ENCODE measurements at regions not wholly inside any gene's neighbourhood (a gene's known extent, or its start where the extent isn't known, plus 50 kb on each side); places are given as distances from the start of the nearest gene placed in this dataset.

- DNase-seq = no peak
Observed at GRCh38 chr4:26020881-26021280, 106.9 kb downstream of the SMIM20 start.

GRCh38 chr4:26021417-26022345 is 107.7 kb downstream of the SMIM20 start:
- no peak for DNase-seq

DNA sequence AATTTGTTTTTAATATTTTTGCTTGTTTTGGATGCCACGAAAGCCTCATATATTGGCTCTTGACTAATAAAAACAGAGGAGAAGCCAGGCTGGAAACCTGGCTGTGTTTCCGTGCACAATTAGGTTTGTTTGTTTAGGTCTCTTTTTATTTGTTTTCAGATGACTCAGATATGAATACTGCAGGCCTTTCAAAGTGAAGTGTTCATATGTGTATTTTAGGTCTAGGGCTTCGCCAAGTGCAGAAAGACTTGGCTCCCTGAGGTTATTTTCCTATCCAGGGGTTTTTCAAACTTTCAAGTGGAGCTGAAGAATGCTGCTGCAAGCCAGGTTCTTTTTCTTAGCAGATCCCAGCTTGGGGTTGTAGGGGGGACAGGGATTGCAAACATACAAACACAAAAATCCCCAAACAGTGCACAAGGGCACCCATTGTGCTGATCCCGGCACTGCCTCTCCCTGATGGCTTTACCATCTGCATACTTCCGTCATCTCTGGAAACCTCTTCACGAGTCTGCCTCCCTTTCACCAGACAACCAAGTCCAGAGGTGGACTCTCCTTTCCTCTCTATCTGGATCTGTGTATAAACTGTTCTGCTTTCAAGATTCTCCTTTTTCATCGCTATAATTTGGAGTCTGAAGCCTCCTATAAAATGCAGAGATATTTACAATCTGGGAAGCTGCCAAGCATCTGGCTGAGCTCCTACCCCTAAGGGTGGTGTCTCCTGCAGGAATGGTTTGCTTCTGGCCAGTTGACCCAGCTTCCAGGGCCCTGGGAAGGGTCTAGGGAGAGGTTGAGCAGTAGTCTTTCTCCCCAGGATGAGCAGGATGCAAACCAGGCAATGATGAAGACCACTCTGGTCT is 108.6 kb downstream of the SMIM20 start:
- peak; percentile 86 for DNase-seq

DNA sequence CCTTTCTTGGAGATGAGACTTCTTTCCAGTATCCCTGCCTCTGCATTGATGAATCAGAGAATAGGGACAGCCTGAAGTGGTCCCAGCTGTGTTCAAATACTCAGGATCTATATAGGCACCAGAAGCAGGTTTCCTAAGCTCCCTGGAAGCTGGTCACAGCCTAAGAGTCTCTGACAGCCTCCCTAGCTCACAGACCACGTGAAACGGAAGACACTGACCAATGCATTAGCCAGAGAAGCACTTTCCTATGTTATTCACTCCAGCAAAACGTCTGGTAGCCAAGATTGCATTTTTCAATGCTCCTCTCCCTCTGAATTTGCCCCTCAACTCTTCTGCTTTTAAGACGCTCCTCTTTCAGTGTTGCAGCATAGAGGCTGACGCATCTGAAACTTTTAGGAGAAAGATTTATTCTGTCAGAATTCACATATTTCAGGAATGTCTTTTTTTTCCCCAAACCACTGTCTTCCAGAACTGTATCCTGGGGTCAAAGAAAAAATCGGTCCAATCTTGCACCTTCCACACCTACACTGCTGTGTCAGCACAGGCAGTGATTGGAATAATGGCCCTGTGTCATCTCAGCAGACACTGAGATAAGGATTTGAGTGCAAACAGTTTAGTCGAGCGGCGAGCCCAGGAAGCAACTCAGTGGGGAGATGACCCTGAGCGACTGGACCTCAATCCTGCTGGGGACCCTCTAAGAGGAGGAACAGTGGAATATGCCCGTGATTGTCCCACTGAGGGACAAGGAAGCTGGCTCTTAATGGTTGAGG is 109.4 kb downstream of the SMIM20 start:
- no peak for DNase-seq

DNA sequence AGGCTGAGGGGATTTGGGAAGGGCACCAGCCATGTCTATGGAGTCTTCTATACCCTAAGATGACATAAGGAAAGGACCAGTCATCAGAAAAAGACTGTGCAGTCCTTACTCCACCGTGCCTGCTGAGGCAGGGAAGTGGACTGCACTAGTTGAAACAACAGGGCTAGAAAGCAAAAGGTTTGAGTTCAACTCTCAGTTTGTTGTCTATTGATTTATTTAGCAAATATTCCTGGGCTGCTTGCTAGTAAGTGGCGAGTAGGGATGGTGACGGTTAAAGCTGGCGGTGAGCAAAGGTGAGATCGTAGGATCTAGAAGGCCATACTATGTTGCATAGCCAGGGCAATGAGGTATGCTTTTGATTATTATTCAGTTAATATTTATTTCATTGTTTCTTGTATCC is 110.1 kb downstream of the SMIM20 start:
- no peak for DNase-seq

DNA sequence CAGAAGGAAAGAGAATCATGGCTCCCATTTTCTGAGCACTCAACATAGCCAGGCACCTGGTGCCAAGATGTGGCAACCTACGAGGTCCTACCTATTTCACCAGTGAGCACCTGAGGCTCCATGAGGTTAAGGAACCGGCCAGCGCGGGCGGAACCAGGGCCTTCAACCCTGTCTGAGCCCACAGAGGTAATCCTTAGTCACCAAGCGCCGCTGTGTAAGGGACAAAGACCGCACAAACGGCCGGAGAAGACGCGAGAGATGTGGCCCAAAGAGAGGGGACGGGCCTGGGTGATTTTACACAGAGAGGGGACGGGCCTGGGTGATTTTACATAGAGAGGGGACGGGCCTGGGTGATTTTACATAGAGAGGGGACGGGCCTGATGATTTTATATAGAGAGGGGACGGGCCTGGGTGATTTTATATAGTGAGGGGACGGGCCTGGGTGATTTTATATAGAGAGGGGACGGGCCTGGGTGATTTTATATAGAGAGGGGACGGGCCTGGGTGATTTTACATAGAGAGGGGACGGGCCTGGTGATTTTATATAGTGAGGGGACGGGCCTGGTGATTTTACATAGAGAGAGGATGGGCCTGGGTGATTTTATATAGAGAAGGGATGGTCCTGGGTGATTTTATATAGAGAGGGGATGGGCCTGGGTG is 114.2 kb downstream of the SMIM20 start:
- DNase-seq = no peak

GRCh38 chr4:26028793-26029567 is 115.0 kb downstream of the SMIM20 start:
- peak; percentile 87 for DNase-seq

GRCh38 chr4:26029568-26030131 is 115.6 kb downstream of the SMIM20 start:
- DNase-seq = no peak

DNA sequence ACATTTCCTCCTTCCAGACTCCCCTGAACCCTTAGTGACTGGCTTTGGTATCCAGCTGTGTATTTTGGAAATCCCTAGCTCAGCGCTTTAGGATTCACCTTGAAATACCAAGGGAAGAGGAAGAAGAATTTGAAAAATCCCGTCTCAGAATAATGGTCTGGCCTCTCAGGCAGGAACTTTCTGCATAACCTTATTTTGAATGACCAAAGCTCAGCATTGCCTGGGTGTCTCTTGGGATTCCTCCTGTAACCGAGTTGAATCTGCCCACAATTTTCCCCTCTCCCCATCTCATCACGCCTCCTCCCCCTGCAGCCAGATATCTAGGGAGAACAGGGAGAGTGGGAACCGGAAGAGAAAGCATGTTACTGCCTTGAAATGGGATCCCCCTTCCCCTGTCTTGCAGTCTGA is 116.2 kb downstream of the SMIM20 start:
- no peak for DNase-seq

- no peak for DNase-seq
Observed at GRCh38 chr4:26030780-26031179, 116.8 kb downstream of the SMIM20 start.

- DNase-seq = no peak
Observed at GRCh38 chr4:26031704-26032103, 117.7 kb downstream of the SMIM20 start.

- DNase-seq = peak; percentile 24
Observed at GRCh38 chr4:26032142-26032541, 118.1 kb downstream of the SMIM20 start.

GRCh38 chr4:26032630-26033317 is 118.8 kb downstream of the SMIM20 start:
- peak; percentile 85 for DNase-seq

DNA sequence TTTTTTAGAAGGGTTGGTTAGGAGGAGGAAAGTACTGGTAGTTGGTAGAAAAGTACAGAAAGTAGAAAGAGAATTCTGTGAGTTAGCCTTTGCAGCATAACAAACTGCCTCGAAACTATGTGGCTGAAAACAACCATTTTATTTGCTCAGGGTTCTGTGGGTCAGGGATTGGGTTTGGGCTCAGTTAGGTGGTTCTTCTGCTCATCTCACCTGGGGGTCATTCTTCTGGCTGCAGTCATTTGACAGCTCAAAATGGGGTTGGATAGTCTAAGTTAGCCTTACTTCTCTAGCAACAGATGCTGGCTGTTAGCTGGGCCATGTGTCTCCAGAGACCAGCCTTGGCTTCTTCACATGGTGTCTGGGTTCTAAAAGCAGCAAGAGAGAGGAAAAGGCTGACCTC is 119.4 kb downstream of the SMIM20 start:
- no peak for DNase-seq

- no peak for DNase-seq
Observed at GRCh38 chr4:26034849-26035248, 120.8 kb downstream of the SMIM20 start.

GRCh38 chr4:26035921-26036320 is 121.9 kb downstream of the SMIM20 start:
- DNase-seq = peak; percentile 80

DNA sequence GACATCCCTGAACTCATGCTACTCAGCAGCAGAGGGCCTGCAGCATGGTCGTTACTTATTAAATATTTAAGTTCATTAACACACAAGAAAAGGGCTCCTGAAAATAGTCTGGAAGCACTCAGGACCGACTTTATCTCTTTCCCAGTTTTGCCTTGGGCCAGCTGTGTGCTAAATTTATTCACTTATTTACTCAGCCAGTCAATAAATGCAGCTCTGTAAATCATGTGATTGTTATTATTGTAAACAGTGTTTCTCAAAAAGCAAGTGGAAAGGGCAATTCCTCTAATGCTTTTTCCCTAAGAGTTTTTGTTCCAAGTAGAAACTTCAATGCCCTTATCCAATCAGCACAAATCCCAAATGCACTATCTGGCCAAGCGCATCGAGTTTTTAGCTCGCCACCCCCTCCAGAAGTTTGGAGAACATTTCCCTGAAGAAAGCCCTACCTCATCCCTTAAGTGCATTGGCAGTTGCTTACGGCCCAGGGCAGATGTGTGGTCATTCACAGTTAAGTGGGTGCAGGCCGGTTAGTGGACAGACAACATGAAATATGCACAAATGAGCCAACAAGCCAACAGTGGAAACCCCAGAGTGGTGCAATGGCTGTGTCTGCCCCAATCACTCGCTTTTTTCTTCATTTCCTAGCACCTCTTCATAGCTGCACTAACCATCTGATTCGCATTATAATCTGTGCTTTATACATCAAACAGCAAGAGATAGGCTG is 125.8 kb downstream of the SMIM20 start:
- DNase-seq = no peak

DNA sequence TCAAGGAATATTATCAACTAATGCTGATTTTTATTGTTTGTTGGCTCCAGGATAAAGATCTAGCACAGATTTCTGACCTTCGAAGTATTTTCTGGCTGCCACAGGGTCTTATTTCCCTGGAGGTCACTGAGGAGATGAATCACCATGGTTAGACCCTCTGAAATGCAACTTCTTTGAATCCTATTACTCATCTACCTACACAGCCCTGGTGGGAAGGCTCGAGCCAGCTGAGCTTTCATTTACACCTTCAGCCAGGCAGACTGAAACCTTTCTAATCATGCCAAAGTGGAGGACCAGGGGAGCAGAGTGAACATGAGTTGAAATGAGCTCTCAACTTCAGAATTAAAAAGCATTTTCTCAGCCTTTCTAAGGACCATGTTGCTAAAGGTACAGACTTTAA is 130.5 kb downstream of the SMIM20 start:
- DNase-seq = no peak

- no peak for DNase-seq
Observed at GRCh38 chr4:26044983-26045382, 131.0 kb downstream of the SMIM20 start.

DNA sequence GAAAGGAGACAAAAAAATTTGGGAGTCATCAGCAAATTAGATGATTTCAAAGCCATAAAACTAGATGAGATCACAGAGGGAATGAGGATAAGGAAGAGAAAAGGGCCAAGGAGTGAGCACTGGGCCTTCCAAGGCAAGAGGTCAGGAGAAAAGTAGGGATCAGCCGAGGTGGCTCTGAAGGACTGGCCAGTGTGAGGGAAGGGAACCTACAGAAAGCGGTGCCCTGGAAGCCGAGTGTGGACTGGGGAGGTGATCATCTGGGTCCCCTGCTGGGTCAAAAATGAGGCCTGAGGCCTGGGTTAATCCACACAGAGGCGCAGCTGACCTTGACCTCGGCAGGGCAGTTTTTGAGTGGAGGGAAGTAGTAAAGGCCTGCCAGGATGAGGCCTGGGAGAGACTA is 133.8 kb downstream of the SMIM20 start:
- DNase-seq = no peak
